T-helper 1 cell treated with Interleukin-12 subunit alpha and Interleukin-12 subunit beta and Interleukin-4 antibody, amounts not matched to agents 30 μg/mL and 1 μg/mL, for 36 hours (primary cell): ENCODE measurements at regions not wholly inside any gene's neighbourhood (a gene's known extent, or its start where the extent isn't known, plus 50 kb on each side); places are given as distances from the start of the nearest gene placed in this dataset.
"Not testable (repeated sequence)": the region's sequence is repeated elsewhere in the genome, so short reads cannot be mapped to it uniquely, and the experiment has no call there.

Experiments
- H3K27ac Mint-ChIP-seq: one replicate; pipeline ENCODE4 v1.8.0; 2021; ENCODE audit warnings: mild to moderate bottlenecking, mixed read lengths
- H3K27me3 Mint-ChIP-seq: one replicate; pipeline ENCODE4 v1.8.0; 2021; ENCODE audit warnings: low read depth, mixed read lengths
- H3K36me3 Mint-ChIP-seq: one replicate; pipeline ENCODE4 v1.8.0; 2021; ENCODE audit warnings: low read depth, mixed read lengths
- H3K4me1 Mint-ChIP-seq: one replicate; pipeline ENCODE4 v1.8.0; 2021; ENCODE audit warnings: low read depth, mixed read lengths
- H3K4me3 Mint-ChIP-seq: one replicate; pipeline ENCODE4 v1.8.0; 2021; ENCODE audit warnings: mild to moderate bottlenecking, moderate library complexity, mixed read lengths
- H3K9me3 Mint-ChIP-seq: one replicate; pipeline ENCODE4 v1.8.0; 2021; ENCODE audit warnings: mixed read lengths

- Mint-ChIP-seq H3K36me3 (no peaks in the 10 kb centered on the region), H3K27me3 (peaks cover 31% of the 10 kb centered on the region), H3K9me3 (no peaks in the 10 kb centered on the region), H3K4me1 (peaks cover 4% of the 10 kb centered on the region), H3K27ac (no peak overlapping the region), H3K4me3 (no peak overlapping the region)
Measured at GRCh38 chr10:63077800-63078199, 55.3 kb upstream of the NRBF2 start.

DNA sequence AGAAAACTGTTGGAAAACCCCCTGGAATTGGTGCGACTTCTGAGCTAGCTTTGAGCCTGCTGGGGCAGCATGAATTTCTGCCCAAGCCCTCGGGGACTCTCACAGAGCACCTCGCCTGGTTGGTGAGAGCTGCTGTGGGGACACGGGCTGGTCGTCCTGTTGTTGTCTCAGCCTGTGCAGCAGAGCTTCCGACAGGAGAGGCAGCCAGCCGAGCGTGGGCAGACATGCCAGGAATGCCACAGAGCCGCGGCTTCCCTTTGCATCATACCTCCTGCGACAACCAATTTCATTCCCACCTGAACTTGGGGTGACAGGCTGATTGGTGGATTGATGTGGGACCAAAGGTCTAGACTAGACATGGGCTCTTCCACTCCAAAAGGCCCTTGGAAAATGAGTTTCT is 60.2 kb upstream of the NRBF2 start:
- no peak overlapping the region for H3K4me3 Mint-ChIP-seq
- no peaks in the 10 kb centered on the region for H3K36me3 Mint-ChIP-seq
- H3K4me1 Mint-ChIP-seq: peaks cover 8% of the 10 kb centered on the region
- H3K9me3 Mint-ChIP-seq: no peaks in the 10 kb centered on the region
- H3K27ac Mint-ChIP-seq: no peak overlapping the region
- H3K27me3 Mint-ChIP-seq: peaks cover 27% of the 10 kb centered on the region

- Mint-ChIP-seq H3K27me3 (peaks cover 34% of the 10 kb centered on the region), H3K4me3 (no peak overlapping the region), H3K27ac (no peak overlapping the region), H3K36me3 (no peaks in the 10 kb centered on the region), H3K4me1 (peaks cover 6% of the 10 kb centered on the region), H3K9me3 (no peaks in the 10 kb centered on the region)
Measured at GRCh38 chr10:63071145-63071544, 62.0 kb upstream of the NRBF2 start.

DNA sequence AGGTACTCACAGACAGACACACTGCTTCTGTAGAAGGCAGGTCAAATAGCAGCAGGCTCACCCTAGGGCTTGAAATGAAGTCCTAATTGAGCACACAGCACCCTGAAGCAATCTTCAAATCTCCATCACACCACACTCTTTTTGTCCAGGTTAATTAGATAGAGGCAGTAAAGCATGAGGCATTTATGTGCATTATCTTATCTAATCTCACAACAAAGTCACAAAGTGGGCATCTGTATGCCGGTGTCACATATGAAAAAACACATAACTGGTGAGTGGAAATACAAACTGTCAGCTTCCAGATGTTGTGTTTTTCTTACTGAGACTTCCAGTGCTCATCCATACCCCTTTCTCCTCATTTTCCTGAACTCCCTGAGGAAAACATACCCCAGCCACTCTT is 63.8 kb upstream of the NRBF2 start:
- Mint-ChIP-seq H3K36me3 (no peaks in the 10 kb centered on the region), H3K4me3 (no peak overlapping the region), H3K9me3 (no peaks in the 10 kb centered on the region), H3K27me3 (peaks cover 43% of the 10 kb centered on the region), H3K27ac (no peak overlapping the region), H3K4me1 (peaks cover 10% of the 10 kb centered on the region)

- no peaks in the 10 kb centered on the region for H3K9me3 Mint-ChIP-seq
- H3K4me1 Mint-ChIP-seq: peaks cover 10% of the 10 kb centered on the region
- no peaks in the 10 kb centered on the region for H3K36me3 Mint-ChIP-seq
- peaks cover 48% of the 10 kb centered on the region for H3K27me3 Mint-ChIP-seq
- H3K4me3 Mint-ChIP-seq: peak overlapping the region; percentile 8
- peak overlapping the region; percentile 17 for H3K27ac Mint-ChIP-seq
Measured at GRCh38 chr10:63068246-63068645, 64.9 kb upstream of the NRBF2 start.

DNA sequence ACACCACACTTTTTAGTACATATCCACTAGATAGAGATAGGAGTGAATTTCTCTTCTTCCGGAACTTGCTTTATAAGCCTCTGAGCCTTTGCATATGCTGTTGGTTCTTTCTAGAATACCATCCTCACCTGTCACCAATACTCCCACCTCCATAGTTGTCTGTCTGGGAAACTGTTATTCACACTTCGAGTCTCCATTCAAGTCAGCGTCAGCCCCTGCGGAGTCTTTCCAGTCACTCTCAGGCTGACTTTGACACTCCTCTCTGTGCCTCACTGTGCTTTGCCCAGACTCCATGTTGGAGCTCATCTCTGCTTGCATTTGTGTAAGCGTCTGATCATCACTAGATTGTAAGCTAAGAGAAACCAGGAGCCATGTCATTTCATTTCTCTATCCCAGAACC is 66.5 kb upstream of the NRBF2 start:
- Mint-ChIP-seq H3K27ac (no peak overlapping the region), H3K4me3 (no peak overlapping the region), H3K4me1 (peaks cover 10% of the 10 kb centered on the region), H3K36me3 (no peaks in the 10 kb centered on the region), H3K9me3 (no peaks in the 10 kb centered on the region), H3K27me3 (peaks cover 47% of the 10 kb centered on the region)

DNA sequence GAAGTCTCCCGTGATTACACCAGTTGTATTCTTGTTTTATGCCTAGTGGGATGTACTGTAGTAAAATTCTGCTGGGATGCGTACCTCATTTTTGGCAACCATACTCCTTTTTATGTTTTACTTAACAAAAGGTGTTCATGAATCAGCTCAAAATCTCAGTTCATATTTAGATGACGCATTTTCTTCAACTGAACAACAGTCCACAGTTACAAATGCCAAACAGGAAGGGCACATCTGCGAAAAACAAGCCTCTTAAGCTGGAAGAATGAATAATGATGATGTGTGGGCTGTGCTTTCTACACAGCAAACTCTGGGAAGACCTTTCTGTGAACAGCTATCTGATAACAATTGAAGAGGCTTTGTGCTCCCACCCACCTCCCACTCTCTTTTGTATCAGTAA is 68.4 kb upstream of the NRBF2 start:
- Mint-ChIP-seq H3K9me3 (no peaks in the 10 kb centered on the region), H3K27ac (no peak overlapping the region), H3K4me1 (peaks cover 11% of the 10 kb centered on the region), H3K27me3 (peaks cover 43% of the 10 kb centered on the region), H3K36me3 (no peaks in the 10 kb centered on the region), H3K4me3 (no peak overlapping the region)

GRCh38 chr10:63058236-63058635 is 74.9 kb upstream of the NRBF2 start:
- Mint-ChIP-seq H3K36me3 (no peaks in the 10 kb centered on the region), H3K27me3 (peaks cover 6% of the 10 kb centered on the region), H3K9me3 (no peaks in the 10 kb centered on the region), H3K4me1 (peaks cover 1% of the 10 kb centered on the region), H3K4me3 (no peak overlapping the region), H3K27ac (no peak overlapping the region)

DNA sequence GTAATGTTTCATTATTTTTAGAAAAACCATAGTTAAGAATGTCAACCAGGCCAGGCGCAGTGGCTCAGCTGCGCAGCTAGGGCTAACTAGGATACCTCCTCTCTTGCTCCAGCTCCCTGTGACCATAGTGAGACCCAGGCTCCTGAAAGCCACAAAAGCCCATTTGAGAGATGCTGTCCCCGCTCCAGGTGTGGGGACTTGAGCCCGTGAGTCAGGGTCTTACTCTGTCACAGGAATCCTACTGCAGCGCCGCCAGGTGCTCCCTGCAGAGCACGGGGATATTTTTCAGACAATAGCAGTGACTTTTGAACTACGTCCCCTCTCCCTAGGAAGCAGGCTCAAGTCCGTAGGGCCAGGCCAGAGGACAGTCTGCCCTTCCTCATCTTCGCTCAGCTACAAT is 75.6 kb upstream of the NRBF2 start:
- H3K36me3 Mint-ChIP-seq: no peaks in the 10 kb centered on the region
- no peak overlapping the region for H3K4me3 Mint-ChIP-seq
- H3K9me3 Mint-ChIP-seq: no peaks in the 10 kb centered on the region
- no peak overlapping the region for H3K27ac Mint-ChIP-seq
- peaks cover 1% of the 10 kb centered on the region for H3K4me1 Mint-ChIP-seq
- H3K27me3 Mint-ChIP-seq: peaks cover 5% of the 10 kb centered on the region

DNA sequence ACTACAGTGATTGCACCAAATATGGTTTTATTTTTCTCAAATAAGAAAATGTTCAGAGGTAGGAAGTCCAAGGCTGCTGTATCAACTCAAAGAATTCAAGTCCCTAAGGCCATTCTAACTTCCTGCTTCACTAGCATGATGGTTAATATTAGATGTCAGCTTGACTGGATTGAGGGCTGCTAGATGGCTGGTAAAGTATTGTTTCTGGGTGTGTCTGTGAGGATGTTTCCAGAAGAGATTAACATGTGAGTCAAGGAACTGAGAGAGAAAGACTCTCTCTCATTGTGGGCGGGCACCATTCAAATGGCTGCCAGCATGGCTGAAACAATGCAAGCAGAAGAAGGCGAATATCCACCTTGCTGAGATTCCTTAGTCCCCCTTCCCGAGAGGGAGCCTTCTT is 77.4 kb upstream of the NRBF2 start:
- no peaks in the 10 kb centered on the region for H3K36me3 Mint-ChIP-seq
- no peaks in the 10 kb centered on the region for H3K9me3 Mint-ChIP-seq
- no peak overlapping the region for H3K27ac Mint-ChIP-seq

GRCh38 chr10:63054889-63055611 is 78.1 kb upstream of the NRBF2 start:
- Mint-ChIP-seq H3K9me3 (no peaks in the 10 kb centered on the region), H3K4me3 (no peak overlapping the region), H3K27ac (no peak overlapping the region), H3K27me3 (peaks cover 5% of the 10 kb centered on the region), H3K36me3 (no peaks in the 10 kb centered on the region), H3K4me1 (no peaks in the 10 kb centered on the region)

More for the DNA sequence above, 77.4 kb upstream of the NRBF2 start:
- H3K27me3 Mint-ChIP-seq: peaks cover 5% of the 10 kb centered on the region
- H3K4me3 Mint-ChIP-seq: no peak overlapping the region
- H3K4me1 Mint-ChIP-seq: peaks cover 1% of the 10 kb centered on the region

- Mint-ChIP-seq H3K27ac (no peak overlapping the region), H3K27me3 (peaks cover 21% of the 10 kb centered on the region), H3K4me1 (no peaks in the 10 kb centered on the region), H3K4me3 (no peak overlapping the region), H3K36me3 (no peaks in the 10 kb centered on the region), H3K9me3 (no peaks in the 10 kb centered on the region)
Measured at GRCh38 chr10:63052083-63052482, 81.0 kb upstream of the NRBF2 start.

- Mint-ChIP-seq H3K27me3 (peaks cover 25% of the 10 kb centered on the region), H3K9me3 (peaks cover 2% of the 10 kb centered on the region), H3K36me3 (peaks cover under 1% of the 10 kb centered on the region), H3K4me1 (no peaks in the 10 kb centered on the region), H3K27ac (no peak overlapping the region), H3K4me3 (no peak overlapping the region)
Measured at GRCh38 chr10:63042256-63042655, 90.9 kb upstream of the NRBF2 start.

- H3K9me3 Mint-ChIP-seq, H3K27me3 Mint-ChIP-seq, H3K27ac Mint-ChIP-seq, H3K36me3 Mint-ChIP-seq, H3K4me1 Mint-ChIP-seq, H3K4me3 Mint-ChIP-seq: not testable (repeated sequence)
Measured at GRCh38 chr10:63033616-63034185, 99.4 kb upstream of the NRBF2 start.

GRCh38 chr10:63030536-63030935 is 102.6 kb upstream of the NRBF2 start:
- Mint-ChIP-seq H3K36me3 (no peaks in the 10 kb centered on the region), H3K4me1 (no peaks in the 10 kb centered on the region), H3K27ac (no peak overlapping the region), H3K9me3 (peaks cover 3% of the 10 kb centered on the region), H3K27me3 (peaks cover 11% of the 10 kb centered on the region), H3K4me3 (no peak overlapping the region)
